Colonic mucosa (tissue), 4 donors: ENCODE measurements at regions not wholly inside any gene's neighbourhood (a gene's known extent, or its start where the extent isn't known, plus 50 kb on each side); places are given as distances from the start of the nearest gene placed in this dataset.

Experiments used
- DNase-seq: peaks from one replicate; pipeline ENCODE4 v3.0.0-alpha.2; 2020
- H3K27ac ChIP-seq: fragments of 200-600 bp; one replicate; pipeline ENCODE4 v1.8.0; 2021
- H3K27me3 ChIP-seq: fragments of 200-600 bp; one replicate; pipeline ENCODE4 v1.8.0; 2021
- H3K36me3 ChIP-seq: fragments of 200-600 bp; one replicate; pipeline ENCODE4 v1.8.0; 2021
- H3K4me1 ChIP-seq: fragments of 200-600 bp; one replicate; pipeline ENCODE4 v1.8.0; 2021; ENCODE audit warnings: mild to moderate bottlenecking
- H3K4me3 ChIP-seq: fragments of 200-600 bp; one replicate; pipeline ENCODE4 v1.8.0; 2021
- H3K9ac ChIP-seq, 2 donors: one replicate each; pipeline ENCODE4 v1.7.0; 2013; ENCODE audit warnings: control low read depth in 2 of 2, low read depth in 2 of 2, low read length in 2 of 2
- H3K9me3 ChIP-seq: fragments of 200-600 bp; one replicate; pipeline ENCODE4 v1.8.0; 2021
- intact Hi-C: fragments of 100-400 bp; cut with DNase I; formaldehyde crosslinking; loops from one replicate; pipeline ENCODE4 v1.14.1; 2022
- TF ChIP-seq, protein P1 (sequence below): fragments of 200-600 bp; IDR thresholded peaks from one replicate; pipeline ENCODE4 v1.8.0; 2022; ENCODE audit warnings: antibody characterized with exemption, mild to moderate bottlenecking
- donor health status: healthy.
- donor health status: DM: no; HTN: no; CAD: no.
- donor health status: DM: no; HTN: no; CAD: no.

- TF ChIP-seq, protein P1, sequence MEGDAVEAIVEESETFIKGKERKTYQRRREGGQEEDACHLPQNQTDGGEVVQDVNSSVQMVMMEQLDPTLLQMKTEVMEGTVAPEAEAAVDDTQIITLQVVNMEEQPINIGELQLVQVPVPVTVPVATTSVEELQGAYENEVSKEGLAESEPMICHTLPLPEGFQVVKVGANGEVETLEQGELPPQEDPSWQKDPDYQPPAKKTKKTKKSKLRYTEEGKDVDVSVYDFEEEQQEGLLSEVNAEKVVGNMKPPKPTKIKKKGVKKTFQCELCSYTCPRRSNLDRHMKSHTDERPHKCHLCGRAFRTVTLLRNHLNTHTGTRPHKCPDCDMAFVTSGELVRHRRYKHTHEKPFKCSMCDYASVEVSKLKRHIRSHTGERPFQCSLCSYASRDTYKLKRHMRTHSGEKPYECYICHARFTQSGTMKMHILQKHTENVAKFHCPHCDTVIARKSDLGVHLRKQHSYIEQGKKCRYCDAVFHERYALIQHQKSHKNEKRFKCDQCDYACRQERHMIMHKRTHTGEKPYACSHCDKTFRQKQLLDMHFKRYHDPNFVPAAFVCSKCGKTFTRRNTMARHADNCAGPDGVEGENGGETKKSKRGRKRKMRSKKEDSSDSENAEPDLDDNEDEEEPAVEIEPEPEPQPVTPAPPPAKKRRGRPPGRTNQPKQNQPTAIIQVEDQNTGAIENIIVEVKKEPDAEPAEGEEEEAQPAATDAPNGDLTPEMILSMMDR = no peak
- H3K4me1 ChIP-seq = no peaks in the 10 kb centered on the region
- no peaks in the 10 kb centered on the region for H3K36me3 ChIP-seq
- no peak overlapping the region for H3K27ac ChIP-seq
- H3K27me3 ChIP-seq = no peaks in the 10 kb centered on the region
- DNase-seq = no peak
- intact Hi-C loops = no loop called here
- no peak overlapping the region for H3K4me3 ChIP-seq
- no peak overlapping the region for H3K9ac ChIP-seq
- H3K9me3 ChIP-seq = no peaks in the 10 kb centered on the region
Observed at GRCh38 chr6:149213829-149214228, 103.7 kb upstream of the TAB2 start.

- intact Hi-C loops = no loop called here
- no peaks in the 10 kb centered on the region for H3K27me3 ChIP-seq
- H3K9me3 ChIP-seq = no peaks in the 10 kb centered on the region
- H3K9ac ChIP-seq = no peak overlapping the region
- TF ChIP-seq, protein P1 = no peak
- H3K4me1 ChIP-seq = no peaks in the 10 kb centered on the region
- no peak for DNase-seq
- no peak overlapping the region for H3K4me3 ChIP-seq
- no peaks in the 10 kb centered on the region for H3K36me3 ChIP-seq
- no peak overlapping the region for H3K27ac ChIP-seq
Observed at GRCh38 chr6:149216459-149216858, 101.1 kb upstream of the TAB2 start.

GRCh38 chr6:149217466-149217888 is 100.0 kb upstream of the TAB2 start:
- H3K9me3 ChIP-seq = no peaks in the 10 kb centered on the region
- DNase-seq = no peak
- H3K36me3 ChIP-seq = no peaks in the 10 kb centered on the region
- H3K4me1 ChIP-seq = no peaks in the 10 kb centered on the region
- no peak overlapping the region for H3K4me3 ChIP-seq
- TF ChIP-seq, protein P1 = no peak
- H3K9ac ChIP-seq = no peak overlapping the region
- no peaks in the 10 kb centered on the region for H3K27me3 ChIP-seq
- intact Hi-C loops = no loop called here
- H3K27ac ChIP-seq = no peak overlapping the region

DNA sequence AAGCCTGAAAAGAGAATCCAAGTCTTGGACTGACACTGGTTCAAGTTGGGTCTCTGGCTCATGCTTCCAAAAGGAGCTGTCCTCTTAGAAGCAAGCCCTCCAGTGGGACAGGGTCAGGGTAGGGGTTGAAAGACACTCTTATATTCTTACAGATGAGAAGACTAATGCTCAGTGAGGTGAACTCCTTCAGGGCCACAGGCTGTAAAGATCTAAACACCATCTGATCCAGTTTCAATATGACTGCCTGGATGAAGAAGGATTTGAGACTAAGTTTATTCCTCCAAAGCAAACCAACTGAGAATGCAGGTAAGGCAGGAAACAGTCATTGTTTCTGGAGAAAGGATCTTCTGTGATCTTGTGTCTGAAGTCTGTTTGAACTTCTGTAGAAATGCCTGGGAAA is 99.0 kb upstream of the TAB2 start:
- intact Hi-C loops = no loop called here
- Histone ChIP-seq H3K4me3 (no peak overlapping the region), H3K4me1 (no peaks in the 10 kb centered on the region), H3K27ac (no peak overlapping the region), H3K9me3 (no peaks in the 10 kb centered on the region), H3K36me3 (no peaks in the 10 kb centered on the region), H3K9ac (no peak overlapping the region), H3K27me3 (no peaks in the 10 kb centered on the region)
- DNase-seq = no peak
- TF ChIP-seq, protein P1 = no peak

GRCh38 chr6:149218915-149219314 is 98.6 kb upstream of the TAB2 start:
- DNase-seq = no peak
- H3K9me3 ChIP-seq = no peaks in the 10 kb centered on the region
- no peak overlapping the region for H3K4me3 ChIP-seq
- H3K4me1 ChIP-seq = no peaks in the 10 kb centered on the region
- H3K36me3 ChIP-seq = no peaks in the 10 kb centered on the region
- H3K27ac ChIP-seq = no peak overlapping the region
- H3K9ac ChIP-seq = no peak overlapping the region
- intact Hi-C loops = no loop called here
- TF ChIP-seq, protein P1 = no peak
- no peaks in the 10 kb centered on the region for H3K27me3 ChIP-seq
